SK-MEL-5 (cell line): ENCODE measurements at regions not wholly inside any gene's neighbourhood (a gene's known extent, or its start where the extent isn't known, plus 50 kb on each side); places are given as distances from the start of the nearest gene placed in this dataset.
"Not testable (repeated sequence)": the region's sequence is repeated elsewhere in the genome, so short reads cannot be mapped to it uniquely, and the experiment has no call there.

ENCODE experiments used
- DNase-seq: peaks from one replicate; pipeline ENCODE4 v3.0.0-alpha.2; 2016; ENCODE audit warnings: low read depth, low spot score
- in situ Hi-C: cut with HindIII; loops from 2 replicates; pipeline ENCODE4 v1.10.0; 2016; ENCODE audit warnings: low sequenced_read_pairs, high pct_unique_total_duplicates, low pct_unique_long_range_greater_than_20kb

DNA sequence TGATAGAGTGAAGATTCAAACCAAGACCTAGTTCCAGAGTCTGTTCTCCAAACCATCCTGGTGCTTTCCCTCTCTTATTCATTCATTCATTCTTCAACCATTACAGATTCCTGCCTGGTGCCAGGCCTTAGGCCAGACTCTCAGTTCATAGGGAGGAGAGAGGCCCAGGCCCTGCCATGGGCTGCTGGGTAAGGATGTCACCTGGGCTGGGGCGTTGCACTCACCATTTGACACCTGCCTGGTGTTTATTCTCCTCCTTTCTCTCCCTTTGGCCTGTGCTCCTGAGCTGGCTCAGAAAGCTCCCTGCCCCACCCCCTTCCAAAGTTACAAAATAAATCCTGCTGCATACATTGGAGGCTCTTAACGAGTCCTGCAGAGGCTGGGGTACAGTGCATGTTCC lies 549.8 kb downstream of the MATN1 start:
- DNase-seq, result no peak
- in situ Hi-C loops, result no loop called here

DNA sequence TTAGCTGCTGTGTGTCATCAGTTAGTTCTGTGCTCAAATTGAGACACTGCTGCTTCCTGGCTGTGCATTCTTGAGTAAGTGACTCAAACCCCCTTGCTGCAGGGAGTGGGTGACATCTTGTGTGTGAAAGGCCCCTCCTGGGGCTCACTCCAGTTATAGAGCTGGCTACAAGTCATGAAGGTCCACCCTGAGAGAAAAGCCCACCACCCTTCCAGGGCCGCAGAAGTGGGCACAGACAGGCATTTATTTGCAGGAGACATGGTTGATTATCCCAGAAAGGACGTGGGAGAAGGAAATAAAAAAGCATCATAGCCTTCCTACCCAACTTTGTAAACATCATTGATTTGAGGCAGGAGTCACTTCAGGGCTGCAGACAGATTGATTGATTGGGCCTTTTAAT lies 550.6 kb downstream of the MATN1 start:
- in situ Hi-C loops, result no loop called here
- no peak for DNase-seq

DNA sequence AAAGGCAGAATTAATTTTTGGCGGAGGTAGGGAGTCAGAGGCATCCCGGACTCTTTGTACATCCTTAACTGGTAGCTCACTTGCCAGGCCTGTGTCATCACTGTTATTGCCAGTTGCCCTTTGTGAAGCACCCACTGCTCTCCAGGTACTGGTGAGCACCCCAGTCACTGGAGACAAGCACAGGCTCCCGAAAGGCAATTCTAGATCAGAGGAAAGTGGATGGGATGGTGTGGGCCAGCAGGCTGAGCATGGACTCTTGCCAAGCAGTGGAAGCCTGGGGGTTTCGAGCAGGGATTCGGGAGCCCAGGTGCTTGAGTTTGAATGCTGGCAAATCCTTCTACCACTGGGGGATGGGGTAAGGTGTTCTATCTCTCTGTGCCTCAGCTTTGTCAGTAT lies 551.1 kb downstream of the MATN1 start:
- in situ Hi-C loops, result no loop called here
- no peak for DNase-seq

DNA sequence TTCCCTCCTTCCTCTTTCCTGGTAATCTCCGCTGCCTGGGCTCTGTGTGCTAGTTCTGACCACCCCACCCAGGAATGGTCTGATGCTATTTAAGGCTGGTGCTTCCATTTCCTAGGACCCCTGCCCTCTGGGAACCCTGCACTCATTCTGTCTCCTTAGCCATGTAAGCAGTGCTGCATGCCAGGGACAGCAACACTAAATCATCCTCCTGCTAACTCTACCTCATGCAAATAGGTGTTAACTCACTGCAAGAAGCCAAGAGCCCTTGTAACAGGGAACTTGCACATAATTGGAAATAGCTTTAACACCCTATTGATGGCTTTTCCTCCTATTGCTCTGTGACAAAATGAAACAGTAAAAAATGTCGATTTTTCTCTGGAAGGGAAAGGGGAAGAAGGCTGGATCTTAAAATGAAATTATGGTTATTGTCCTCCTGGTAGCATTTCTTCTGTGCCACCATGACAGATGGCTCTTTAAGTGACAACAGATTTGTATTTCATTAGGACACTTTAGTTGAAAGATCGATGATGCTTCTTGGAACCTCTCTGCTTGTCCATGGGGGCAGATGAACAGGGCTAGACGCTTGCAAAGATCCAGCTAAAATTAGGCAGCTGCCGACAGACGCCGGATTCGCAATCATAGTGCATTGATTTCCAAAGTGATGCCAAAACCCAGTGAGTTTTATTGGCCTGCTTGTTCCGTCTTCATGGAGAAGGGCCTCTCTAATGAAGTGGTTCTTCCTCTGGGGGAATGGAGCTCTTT lies 551.7 kb downstream of the MATN1 start:
- in situ Hi-C loops, result no loop called here
- DNase-seq, result no peak

- in situ Hi-C loops, result no loop called here
These were observed 554.1 kb downstream of the MATN1 start for GRCh38 chr1:30169269-30169668.

DNA sequence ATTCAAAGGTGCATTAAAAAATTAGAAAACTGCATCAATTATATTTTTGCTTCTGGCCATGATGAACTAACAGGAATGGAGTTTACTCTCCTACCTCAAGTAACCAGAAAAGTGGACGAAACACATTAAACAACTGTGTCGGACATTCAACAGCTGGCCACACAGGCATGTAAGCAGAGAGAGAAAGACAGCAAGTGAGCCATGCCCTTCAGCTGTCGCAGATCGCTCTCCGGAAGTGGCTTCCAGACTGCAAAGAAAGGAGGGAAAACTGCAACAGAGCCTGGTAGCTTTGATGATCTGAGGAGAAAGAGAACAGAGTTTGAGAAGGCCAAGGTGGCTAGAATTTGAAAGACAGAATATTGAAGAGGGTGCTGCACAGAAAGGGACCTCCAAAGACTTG lies 557.2 kb downstream of the MATN1 start:
- in situ Hi-C loops, result no loop called here
- no peak for DNase-seq

More at GRCh38 chr1:30169269-30169668, 554.1 kb downstream of the MATN1 start:
- DNase-seq, result no peak

- in situ Hi-C loops, result no loop called here
- no peak for DNase-seq
These were observed 558.3 kb downstream of the MATN1 start for GRCh38 chr1:30165116-30165515.

GRCh38 chr1:30164693-30165092 lies 558.7 kb downstream of the MATN1 start:
- in situ Hi-C loops, result no loop called here
- no peak for DNase-seq

GRCh38 chr1:30162565-30162964 lies 560.8 kb downstream of the MATN1 start:
- in situ Hi-C loops, result no loop called here

DNA sequence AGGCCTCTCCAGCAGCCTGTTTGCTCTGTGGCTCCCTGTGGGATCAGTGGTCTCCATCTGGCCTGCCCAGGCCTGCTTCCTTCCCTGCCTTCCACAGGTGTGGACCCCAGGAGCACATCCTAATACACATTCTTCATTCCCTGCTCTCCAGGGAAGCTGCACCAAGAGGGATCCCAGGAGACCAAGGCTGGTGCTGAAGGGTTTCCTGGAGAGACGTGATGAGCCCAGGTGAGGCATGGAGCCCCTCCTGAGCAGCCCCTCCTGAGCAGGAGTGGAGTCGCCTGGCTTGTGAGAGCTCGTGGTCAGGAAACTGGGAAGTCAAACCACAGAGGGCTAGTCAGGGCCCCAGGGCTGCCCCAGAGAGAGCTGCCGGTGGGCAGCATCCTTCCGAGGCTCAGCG lies 561.4 kb downstream of the MATN1 start:
- DNase-seq, result no peak
- in situ Hi-C loops, result no loop called here

More at GRCh38 chr1:30162565-30162964, 560.8 kb downstream of the MATN1 start:
- DNase-seq, result no peak

DNA sequence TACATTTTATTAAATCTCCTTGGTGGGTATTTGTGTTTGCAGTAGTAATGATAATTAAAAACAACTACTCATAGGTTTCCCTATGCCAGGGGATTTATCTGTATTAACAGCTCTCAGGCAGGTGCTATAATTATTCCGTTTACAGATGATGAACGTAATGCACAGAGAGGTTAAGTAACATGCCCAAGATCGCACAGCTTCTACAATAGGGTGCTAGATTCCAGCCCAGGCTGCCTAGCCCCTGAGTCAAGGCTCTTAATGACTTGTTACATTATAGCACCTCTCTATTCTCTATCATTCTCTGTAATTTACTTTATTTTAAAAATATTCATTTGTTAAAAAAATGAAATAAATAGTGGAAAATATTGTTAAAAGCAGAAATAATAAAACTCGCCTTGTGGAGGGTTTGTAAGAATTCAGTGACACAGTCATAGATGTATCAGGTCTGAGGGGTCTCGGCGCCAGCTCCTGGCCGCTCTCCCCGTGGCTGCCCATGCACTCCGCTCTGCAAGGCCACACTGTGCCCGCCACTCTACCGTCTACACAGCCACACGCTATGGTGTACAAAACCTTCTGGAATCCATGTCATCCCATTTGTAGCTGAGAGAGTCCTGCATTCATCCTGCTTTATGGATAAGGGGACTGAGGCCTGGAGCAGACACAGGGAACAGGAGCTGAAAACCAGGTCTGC lies 562.2 kb downstream of the MATN1 start:
- in situ Hi-C loops, result no loop called here
- no peak for DNase-seq

DNA sequence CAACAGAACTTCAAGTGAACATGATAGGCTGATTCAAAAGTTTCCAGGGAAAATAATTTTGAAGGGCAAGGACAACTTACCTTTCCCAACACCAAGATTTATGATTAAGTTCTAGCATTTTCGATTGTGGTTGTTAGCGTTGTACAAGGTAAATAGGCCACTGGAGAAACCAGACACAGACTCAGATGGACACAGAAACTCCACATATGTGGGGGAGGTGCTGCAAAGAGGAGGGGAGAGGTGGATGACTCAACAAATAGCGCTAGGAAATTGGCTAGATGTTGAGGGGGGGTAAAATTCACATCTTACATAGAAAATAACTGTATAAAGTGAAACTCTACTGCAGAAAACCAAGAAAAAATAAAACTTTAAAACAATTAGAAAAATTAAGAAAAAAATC lies 564.4 kb downstream of the MATN1 start:
- in situ Hi-C loops, result no loop called here
- no peak for DNase-seq

DNA sequence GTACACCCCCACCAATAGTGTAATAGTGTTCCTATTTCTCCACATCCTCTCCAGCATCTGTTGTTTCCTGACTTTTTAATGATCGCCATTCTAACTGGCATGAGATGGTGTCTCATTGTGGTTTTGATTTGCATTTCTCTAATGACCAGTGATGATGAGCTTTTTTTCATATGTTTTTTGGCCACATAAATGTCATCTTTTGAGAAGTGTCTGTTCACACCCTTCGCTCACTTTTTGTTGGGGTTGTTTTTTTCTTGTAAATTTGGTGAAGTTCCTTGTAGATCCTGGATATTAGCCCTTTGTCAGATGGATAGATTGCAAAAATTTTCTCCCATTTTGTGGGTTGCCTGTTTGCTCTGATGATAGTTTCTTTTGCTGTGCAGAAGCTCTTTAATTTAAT lies 567.7 kb downstream of the MATN1 start:
- in situ Hi-C loops, DNase-seq: not testable (repeated sequence)

GRCh38 chr1:30155253-30155652 lies 568.1 kb downstream of the MATN1 start:
- DNase-seq, in situ Hi-C loops: not testable (repeated sequence)

DNA sequence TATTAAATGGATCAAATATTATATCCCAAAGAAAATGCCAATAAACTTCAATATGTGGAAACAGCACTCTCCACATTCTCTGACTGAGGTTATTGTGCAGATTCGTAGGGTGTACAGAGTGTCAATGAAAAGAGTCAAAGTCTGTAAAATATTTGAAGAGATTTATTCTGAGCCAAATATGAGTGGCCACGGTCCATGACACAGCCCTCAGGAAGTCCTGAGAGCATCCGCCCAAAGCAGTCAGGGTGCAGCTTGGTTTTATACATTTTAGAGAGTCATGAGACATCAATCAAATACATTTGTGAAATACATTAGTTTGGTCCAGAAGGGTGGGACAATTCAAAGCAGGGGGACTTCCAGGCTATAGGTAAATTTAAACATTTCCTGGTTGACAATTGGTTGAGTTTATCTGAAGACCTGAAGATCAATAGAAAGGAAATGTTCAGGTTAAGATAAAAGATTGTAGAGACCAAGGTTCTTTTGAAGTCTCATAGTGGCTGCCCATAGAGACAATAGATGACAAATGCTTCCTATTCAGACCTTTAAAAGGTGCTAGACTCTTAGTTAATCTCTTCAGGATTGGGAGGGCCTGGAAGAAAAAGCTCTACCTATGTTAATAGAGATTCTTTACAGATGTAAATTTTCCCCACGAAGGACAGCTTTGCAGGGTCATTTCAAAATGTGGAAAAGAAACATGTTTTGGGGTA lies 569.5 kb downstream of the MATN1 start:
- in situ Hi-C loops, result no loop called here
- no peak for DNase-seq

GRCh38 chr1:30151826-30152225 lies 571.6 kb downstream of the MATN1 start:
- DNase-seq, result no peak
- in situ Hi-C loops, result no loop called here

GRCh38 chr1:30151119-30151518 lies 572.3 kb downstream of the MATN1 start:
- no peak for DNase-seq
- in situ Hi-C loops, result no loop called here

GRCh38 chr1:30149226-30149625 lies 574.2 kb downstream of the MATN1 start:
- no peak for DNase-seq
- in situ Hi-C loops, result no loop called here

- DNase-seq, result no peak
- in situ Hi-C loops, result no loop called here
These were observed 574.7 kb downstream of the MATN1 start for GRCh38 chr1:30148676-30149075.
